SU-DHL-6 (cell line): ENCODE measurements at regions not wholly inside any gene's neighbourhood (a gene's known extent, or its start where the extent isn't known, plus 50 kb on each side); places are given as distances from the start of the nearest gene placed in this dataset.

ENCODE experiments used
- H2AFZ ChIP-seq: fragments of 200-600 bp; sonication (generic); 2 replicates; pipeline ENCODE4 v1.6.1; 2014; ENCODE audit warnings: low read depth, mild to moderate bottlenecking, moderate library complexity, mixed read lengths, antibody characterized with exemption, low read length; ENCODE audit not compliant: severe bottlenecking
- H3F3A ChIP-seq: fragments of 200-600 bp; shearing (Covaris generic); 2 replicates; pipeline ENCODE4 v1.6.0; 2016; ENCODE audit warnings: antibody characterized with exemption, mild to moderate bottlenecking; ENCODE audit not compliant: insufficient read depth
- H3K27ac ChIP-seq: fragments of 200-600 bp; sonication (generic); 2 replicates; pipeline ENCODE4 v1.5.1; 2016; ENCODE audit warnings: low read depth, mild to moderate bottlenecking, low read length, moderate library complexity, mixed read lengths
- H3K27me3 ChIP-seq: fragments of 200-600 bp; sonication (generic), shearing (Covaris generic); 2 replicates; pipeline ENCODE4 v1.6.0; 2014; ENCODE audit warnings: mild to moderate bottlenecking, low read length
- H3K36me3 ChIP-seq: fragments of 200-600 bp; sonication (generic); 2 replicates; pipeline ENCODE4 v1.6.1; 2014; ENCODE audit warnings: mild to moderate bottlenecking, low read length, mixed read lengths
- H3K4me2 ChIP-seq: fragments of 300-600, 200-600 bp; shearing (Covaris generic), sonication (generic); 2 replicates; pipeline ENCODE4 v1.6.0; 2014; ENCODE audit warnings: low read length, low read depth, mild to moderate bottlenecking; ENCODE audit not compliant: poor library complexity, severe bottlenecking
- H3K4me3 ChIP-seq: fragments of 200-600 bp; sonication (generic); 2 replicates; pipeline ENCODE4 v1.5.1; 2014; ENCODE audit warnings: antibody characterized with exemption, low read length, mild to moderate bottlenecking, mixed read lengths; ENCODE audit not compliant: insufficient read depth, poor library complexity, severe bottlenecking
- H3K79me2 ChIP-seq: fragments of 200-600 bp; sonication (generic); 2 replicates; pipeline ENCODE4 v1.6.1; 2014; ENCODE audit warnings: mild to moderate bottlenecking, low read length, moderate library complexity; ENCODE audit not compliant: insufficient read depth
- H3K9ac ChIP-seq: fragments of 200-600 bp; sonication (generic); 2 replicates; pipeline ENCODE4 v1.7.0; 2014; ENCODE audit warnings: mild to moderate bottlenecking, low read length
- H3K9me2 ChIP-seq: fragments of 200-600 bp; sonication (generic); replicated peaks from 2 replicates; pipeline ENCODE4 v1.6.1; 2014; ENCODE audit warnings: low read length; ENCODE audit not compliant: insufficient read depth
- H3K9me3 ChIP-seq: fragments of 200-600 bp; sonication (generic); 2 replicates; pipeline ENCODE4 v1.6.1; 2014; ENCODE audit warnings: low read length, mixed read lengths; ENCODE audit not compliant: insufficient read depth
- H4K20me1 ChIP-seq: fragments of 200-600 bp; sonication (generic); 2 replicates; pipeline ENCODE4 v1.6.1; 2014; ENCODE audit warnings: low read depth, mild to moderate bottlenecking, antibody characterized with exemption, low read length, moderate library complexity, mixed read lengths
- EZH2phosphoT487 ChIP-seq: fragments of 200-600 bp; sonication (generic), shearing (Covaris generic); conservative IDR thresholded peaks from 2 replicates; pipeline ENCODE4 v1.6.1; 2018; ENCODE audit warnings: mild to moderate bottlenecking, antibody characterized with exemption, low read length, moderate library complexity, mixed read lengths
- TF ChIP-seq, protein P1 (sequence below): fragments of 200-600 bp; sonication (generic); IDR thresholded peaks from one replicate; pipeline ENCODE4 v1.5.1; 2017; ENCODE audit warnings: antibody characterized with exemption, mild to moderate bottlenecking, low read length, moderate library complexity; ENCODE audit not compliant: insufficient read depth, poor library complexity, severe bottlenecking

DNA sequence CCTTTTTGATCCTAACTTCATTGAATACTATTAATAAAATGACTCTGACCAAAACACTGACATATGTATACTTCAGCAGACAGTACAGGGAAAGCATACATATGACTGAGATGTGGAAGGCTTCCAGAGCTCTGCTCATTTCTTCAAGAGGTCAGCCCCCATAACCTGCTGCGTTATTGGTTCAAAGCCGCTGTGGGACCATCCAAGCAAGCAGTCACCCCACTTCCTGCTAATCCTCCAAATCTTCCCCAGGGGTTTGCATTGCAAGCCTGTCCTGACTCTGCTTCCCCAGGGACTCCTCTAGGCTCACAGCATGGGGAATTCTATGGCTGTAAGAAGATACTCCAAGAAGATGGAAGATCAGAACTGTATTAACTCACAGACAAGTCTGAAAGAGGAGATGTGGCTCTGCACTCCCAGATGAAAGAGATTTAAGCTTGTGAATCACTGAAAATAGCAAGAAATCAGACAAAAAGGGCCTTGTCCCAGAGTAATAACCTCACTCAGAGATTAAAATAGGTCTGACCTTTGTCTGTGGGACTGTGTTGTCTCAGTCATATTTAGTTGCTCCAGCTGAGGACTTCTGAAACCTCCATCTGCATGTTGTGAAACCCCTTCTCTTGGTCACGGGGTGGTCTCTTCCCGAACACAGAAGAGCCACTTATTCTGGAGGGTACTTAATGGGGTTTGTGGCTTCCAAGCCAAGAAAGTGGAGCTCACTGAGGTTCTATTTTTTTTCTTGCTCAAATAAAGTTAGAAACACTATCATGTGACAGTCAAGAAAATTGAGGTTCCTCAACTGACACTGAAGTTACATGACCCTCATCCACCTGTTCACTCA is 101.5 kb upstream of the MARCKS start:
- Histone ChIP-seq H3K9me2 (no peaks in the 10 kb centered on the region), H4K20me1 (no peaks in the 10 kb centered on the region), H3K9me3 (no peaks in the 10 kb centered on the region), H3K27ac (no peak overlapping the region), H2AFZ (no peak overlapping the region), H3K4me3 (no peak overlapping the region), H3K36me3 (no peaks in the 10 kb centered on the region), H3F3A (no peaks in the 10 kb centered on the region), H3K4me2 (no peak overlapping the region), H3K27me3 (no peaks in the 10 kb centered on the region), H3K9ac (no peak overlapping the region), H3K79me2 (no peaks in the 10 kb centered on the region)
- TF ChIP-seq, protein P1, sequence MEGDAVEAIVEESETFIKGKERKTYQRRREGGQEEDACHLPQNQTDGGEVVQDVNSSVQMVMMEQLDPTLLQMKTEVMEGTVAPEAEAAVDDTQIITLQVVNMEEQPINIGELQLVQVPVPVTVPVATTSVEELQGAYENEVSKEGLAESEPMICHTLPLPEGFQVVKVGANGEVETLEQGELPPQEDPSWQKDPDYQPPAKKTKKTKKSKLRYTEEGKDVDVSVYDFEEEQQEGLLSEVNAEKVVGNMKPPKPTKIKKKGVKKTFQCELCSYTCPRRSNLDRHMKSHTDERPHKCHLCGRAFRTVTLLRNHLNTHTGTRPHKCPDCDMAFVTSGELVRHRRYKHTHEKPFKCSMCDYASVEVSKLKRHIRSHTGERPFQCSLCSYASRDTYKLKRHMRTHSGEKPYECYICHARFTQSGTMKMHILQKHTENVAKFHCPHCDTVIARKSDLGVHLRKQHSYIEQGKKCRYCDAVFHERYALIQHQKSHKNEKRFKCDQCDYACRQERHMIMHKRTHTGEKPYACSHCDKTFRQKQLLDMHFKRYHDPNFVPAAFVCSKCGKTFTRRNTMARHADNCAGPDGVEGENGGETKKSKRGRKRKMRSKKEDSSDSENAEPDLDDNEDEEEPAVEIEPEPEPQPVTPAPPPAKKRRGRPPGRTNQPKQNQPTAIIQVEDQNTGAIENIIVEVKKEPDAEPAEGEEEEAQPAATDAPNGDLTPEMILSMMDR: no peak
- TF ChIP-seq EZH2phosphoT487: no peak

DNA sequence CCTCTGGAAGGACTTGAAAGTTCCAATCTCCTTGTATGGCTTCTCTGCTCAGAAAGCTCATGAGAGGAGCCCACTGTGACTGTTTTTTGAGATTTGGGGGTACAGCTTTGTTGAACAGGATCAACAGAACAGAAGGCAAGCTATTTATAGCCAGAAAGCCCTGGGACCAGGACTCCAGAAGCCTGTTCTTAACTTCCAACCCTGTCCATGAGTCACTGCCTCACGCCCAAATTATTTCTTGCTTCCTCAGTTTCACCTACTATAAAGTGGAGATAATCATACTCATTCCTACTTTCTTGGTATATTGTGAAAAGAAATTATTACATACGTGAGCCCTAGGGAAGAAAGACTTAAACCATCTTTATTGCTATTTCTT is 100.9 kb upstream of the MARCKS start:
- no peaks in the 10 kb centered on the region for H3K36me3 ChIP-seq
- no peaks in the 10 kb centered on the region for H3K27me3 ChIP-seq
- H2AFZ ChIP-seq: no peak overlapping the region
- H3K4me3 ChIP-seq: no peak overlapping the region
- H3K4me2 ChIP-seq: no peak overlapping the region
- no peaks in the 10 kb centered on the region for H4K20me1 ChIP-seq
- H3K79me2 ChIP-seq: no peaks in the 10 kb centered on the region
- H3K27ac ChIP-seq: no peak overlapping the region
- H3K9me3 ChIP-seq: no peaks in the 10 kb centered on the region
- no peaks in the 10 kb centered on the region for H3K9me2 ChIP-seq
- H3K9ac ChIP-seq: no peak overlapping the region
- TF ChIP-seq, protein P1: no peak
- no peak for TF ChIP-seq EZH2phosphoT487
- H3F3A ChIP-seq: no peaks in the 10 kb centered on the region

DNA sequence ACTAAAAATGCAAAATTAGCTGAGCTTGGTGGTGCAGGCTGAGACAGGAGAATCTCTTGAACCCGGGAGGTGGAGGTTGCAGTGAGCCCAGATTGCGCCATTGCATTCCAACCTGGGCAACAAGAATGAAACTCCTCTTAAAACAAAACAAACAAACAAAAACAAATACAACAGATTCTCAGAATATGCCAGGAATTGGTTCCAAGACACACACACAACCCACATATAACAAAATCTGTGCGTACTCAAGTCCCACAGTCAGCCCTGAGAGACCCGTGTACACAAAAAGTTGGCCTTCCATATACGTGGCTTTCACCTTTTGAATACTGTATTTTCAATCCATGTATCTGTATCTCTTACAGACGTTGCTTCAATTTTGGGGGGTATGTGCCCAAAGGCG is 98.9 kb upstream of the MARCKS start:
- Histone ChIP-seq H3K79me2 (no peaks in the 10 kb centered on the region), H3K9ac (no peak overlapping the region), H3K27me3 (no peaks in the 10 kb centered on the region), H3K4me3 (no peak overlapping the region), H3K36me3 (no peaks in the 10 kb centered on the region), H3K9me2 (no peaks in the 10 kb centered on the region), H3K27ac (no peak overlapping the region), H4K20me1 (no peaks in the 10 kb centered on the region), H2AFZ (no peak overlapping the region), H3F3A (no peaks in the 10 kb centered on the region), H3K9me3 (no peaks in the 10 kb centered on the region), H3K4me2 (no peak overlapping the region)
- TF ChIP-seq, protein P1: no peak
- no peak for TF ChIP-seq EZH2phosphoT487
